ENCODE measurements at regions not wholly inside any gene's neighbourhood (a gene's known extent, or its start where the extent isn't known, plus 50 kb on each side); places are given as distances from the start of the nearest gene placed in this dataset.

- Histone ChIP-seq H3K27ac (no peak overlapping the region), H3K4me3 (no peak overlapping the region), H3K27me3 (ENCODE audit: low read depth) (no peaks in the 10 kb centered on the region), H3K9me3 (no peaks in the 10 kb centered on the region), H3K4me1 (no peaks in the 10 kb centered on the region), H3K36me3 (no peaks in the 10 kb centered on the region)
- intact Hi-C loops (cut with DNase I): no loop called here
- ATAC-seq (no peak), DNase-seq (no peak)
- no peak for TF ChIP-seq CTCF (IDR thresholded peaks at IDR 0.05)
These were observed 1014.3 kb downstream of the CBLN2 start for GRCh38 chr18:71529703-71530303.

- TF ChIP-seq CTCF (IDR thresholded peaks at IDR 0.05): no peak
- no peak for ATAC-seq
- intact Hi-C loops (cut with DNase I): no loop called here
- H3K27me3 ChIP-seq (ENCODE audit: low read depth): no peaks in the 10 kb centered on the region
- no peak overlapping the region for H3K27ac ChIP-seq
- DNase-seq: no peak
- H3K9me3 ChIP-seq: no peaks in the 10 kb centered on the region
- H3K4me3 ChIP-seq: no peak overlapping the region
- H3K4me1 ChIP-seq: no peaks in the 10 kb centered on the region
- H3K36me3 ChIP-seq: no peaks in the 10 kb centered on the region
These were observed 1020.4 kb downstream of the CBLN2 start for GRCh38 chr18:71523483-71524435.

- ATAC-seq (no peak), DNase-seq (no peak)
- Histone ChIP-seq H3K4me3 (no peak overlapping the region), H3K4me1 (no peaks in the 10 kb centered on the region), H3K27ac (no peak overlapping the region), H3K36me3 (no peaks in the 10 kb centered on the region), H3K27me3 (ENCODE audit: low read depth) (no peaks in the 10 kb centered on the region), H3K9me3 (no peaks in the 10 kb centered on the region)
- intact Hi-C loops (cut with DNase I): no loop called here
- TF ChIP-seq CTCF (IDR thresholded peaks at IDR 0.05): no peak
These were observed 1038.6 kb downstream of the CBLN2 start for GRCh38 chr18:71505526-71505925.

GRCh38 chr18:71503222-71503621 is 1040.9 kb downstream of the CBLN2 start:
- Histone ChIP-seq H3K4me3 (no peak overlapping the region), H3K27ac (no peak overlapping the region), H3K27me3 (ENCODE audit: low read depth) (no peaks in the 10 kb centered on the region), H3K4me1 (no peaks in the 10 kb centered on the region), H3K9me3 (no peaks in the 10 kb centered on the region), H3K36me3 (no peaks in the 10 kb centered on the region)
- intact Hi-C loops (cut with DNase I): no loop called here
- DNase-seq (no peak), ATAC-seq (no peak)
- no peak for TF ChIP-seq CTCF (IDR thresholded peaks at IDR 0.05)

GRCh38 chr18:71485611-71486010 is 1058.5 kb downstream of the CBLN2 start:
- H3K27me3 ChIP-seq (ENCODE audit: low read depth): no peaks in the 10 kb centered on the region

More at GRCh38 chr18:71485611-71486010, 1058.5 kb downstream of the CBLN2 start:
- Histone ChIP-seq H3K4me1 (no peaks in the 10 kb centered on the region), H3K4me3 (no peak overlapping the region), H3K27ac (no peak overlapping the region), H3K9me3 (no peaks in the 10 kb centered on the region), H3K36me3 (no peaks in the 10 kb centered on the region)
- no peak for TF ChIP-seq CTCF (IDR thresholded peaks at IDR 0.05)
- no peak for DNase-seq
- no peak for ATAC-seq
- intact Hi-C loops (cut with DNase I): no loop called here

All from lower lobe of right lung (tissue), 2 donors.